Endothelial cell (in vitro differentiated cells): ENCODE measurements at regions not wholly inside any gene's neighbourhood (a gene's known extent, or its start where the extent isn't known, plus 50 kb on each side); places are given as distances from the start of the nearest gene placed in this dataset.

Experiments
- DNase-seq: peaks from one replicate; pipeline ENCODE4 v3.0.0; 2021; ENCODE audit warnings: low spot score
- H3K27ac Mint-ChIP-seq: one replicate; pipeline ENCODE4 v1.8.0; 2021; ENCODE audit warnings: mixed read lengths, inconsistent platforms; ENCODE audit not compliant: unreplicated experiment
- H3K27me3 Mint-ChIP-seq: one replicate; pipeline ENCODE4 v1.8.0; 2021; ENCODE audit warnings: mild to moderate bottlenecking, moderate library complexity, mixed read lengths, inconsistent platforms; ENCODE audit not compliant: unreplicated experiment
- H3K36me3 Mint-ChIP-seq: one replicate; pipeline ENCODE4 v1.8.0; 2021; ENCODE audit warnings: mild to moderate bottlenecking, low read depth, mixed read lengths, inconsistent platforms; ENCODE audit not compliant: unreplicated experiment
- H3K4me1 Mint-ChIP-seq: one replicate; pipeline ENCODE4 v1.8.0; 2021; ENCODE audit warnings: mild to moderate bottlenecking, mixed read lengths, inconsistent platforms; ENCODE audit not compliant: unreplicated experiment
- H3K4me3 Mint-ChIP-seq: one replicate; pipeline ENCODE4 v1.8.0; 2021; ENCODE audit warnings: mild to moderate bottlenecking, mixed read lengths, inconsistent platforms; ENCODE audit not compliant: unreplicated experiment
- H3K9me3 Mint-ChIP-seq: one replicate; pipeline ENCODE4 v1.8.0; 2021; ENCODE audit warnings: mixed read lengths, inconsistent platforms; ENCODE audit not compliant: unreplicated experiment
- CTCF ChIP-seq: fragments of 200-600 bp; sonication (generic); IDR thresholded peaks from one replicate; pipeline ENCODE4 v1.5.0; 2021; ENCODE audit warnings: antibody characterized with exemption; ENCODE audit not compliant: unreplicated experiment

- TF ChIP-seq CTCF: no peak
Observed at GRCh38 chr7:116310141-116310540, 99.8 kb downstream of the TES start.

DNA sequence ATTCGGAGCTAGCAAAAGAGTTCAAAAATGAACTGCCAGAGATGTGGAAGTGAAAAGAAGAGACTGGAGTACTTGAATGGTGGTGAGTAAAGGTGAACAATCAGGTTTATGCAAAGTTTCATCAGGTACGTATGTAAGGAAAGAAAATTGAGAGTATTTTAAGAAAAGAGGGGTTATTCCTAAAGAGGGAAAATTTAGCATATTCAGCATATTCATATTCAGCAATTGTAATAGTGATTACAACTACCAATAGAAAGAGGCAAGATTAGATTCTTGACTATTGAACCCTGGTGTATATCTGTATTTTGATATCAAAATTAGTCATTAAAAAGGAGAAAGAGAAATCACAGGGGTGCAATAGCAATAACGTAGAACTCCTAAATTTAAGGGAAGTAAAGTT lies 100.9 kb downstream of the TES start:
- Mint-ChIP-seq H3K27ac (no peak overlapping the region), H3K9me3 (no peaks in the 10 kb centered on the region), H3K36me3 (no peaks in the 10 kb centered on the region), H3K4me1 (no peaks in the 10 kb centered on the region), H3K4me3 (no peak overlapping the region), H3K27me3 (no peaks in the 10 kb centered on the region)
- no peak for DNase-seq
- no peak for TF ChIP-seq CTCF

More at GRCh38 chr7:116310141-116310540, 99.8 kb downstream of the TES start:
- no peaks in the 10 kb centered on the region for H3K27me3 Mint-ChIP-seq
- H3K36me3 Mint-ChIP-seq: no peaks in the 10 kb centered on the region
- DNase-seq: no peak
- H3K9me3 Mint-ChIP-seq: no peaks in the 10 kb centered on the region
- no peak overlapping the region for H3K27ac Mint-ChIP-seq
- H3K4me1 Mint-ChIP-seq: no peaks in the 10 kb centered on the region
- no peak overlapping the region for H3K4me3 Mint-ChIP-seq

GRCh38 chr7:116311816-116312471 lies 101.6 kb downstream of the TES start:
- H3K4me1 Mint-ChIP-seq: no peaks in the 10 kb centered on the region
- DNase-seq: no peak
- H3K27ac Mint-ChIP-seq: no peak overlapping the region
- H3K36me3 Mint-ChIP-seq: no peaks in the 10 kb centered on the region
- TF ChIP-seq CTCF: no peak
- H3K4me3 Mint-ChIP-seq: no peak overlapping the region
- no peaks in the 10 kb centered on the region for H3K27me3 Mint-ChIP-seq
- H3K9me3 Mint-ChIP-seq: no peaks in the 10 kb centered on the region

DNA sequence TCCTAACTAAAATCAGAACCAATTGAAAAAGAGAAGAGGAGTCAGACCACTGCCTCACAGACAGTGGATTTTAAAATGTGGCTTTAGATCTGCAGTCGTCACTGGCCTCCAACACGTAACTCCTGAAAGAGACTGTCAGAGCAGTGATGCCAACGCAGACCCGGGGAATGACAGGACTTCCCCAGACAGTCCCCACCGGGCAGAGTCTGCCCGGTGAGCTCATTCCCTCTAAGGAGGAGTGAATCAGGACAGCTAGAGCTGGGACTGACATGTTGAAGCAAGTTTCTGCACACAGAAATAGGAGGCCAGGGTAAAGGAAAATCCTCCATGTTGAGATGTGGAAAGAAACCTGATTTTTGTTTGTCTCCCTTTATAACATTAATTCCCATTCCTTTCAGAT lies 105.0 kb downstream of the TES start:
- H3K4me1 Mint-ChIP-seq: no peaks in the 10 kb centered on the region
- no peak for TF ChIP-seq CTCF
- no peak overlapping the region for H3K4me3 Mint-ChIP-seq
- no peaks in the 10 kb centered on the region for H3K36me3 Mint-ChIP-seq
- no peaks in the 10 kb centered on the region for H3K27me3 Mint-ChIP-seq
- no peak overlapping the region for H3K27ac Mint-ChIP-seq
- H3K9me3 Mint-ChIP-seq: no peaks in the 10 kb centered on the region
- no peak for DNase-seq

GRCh38 chr7:116315803-116316202 lies 105.5 kb downstream of the TES start:
- no peaks in the 10 kb centered on the region for H3K27me3 Mint-ChIP-seq
- H3K36me3 Mint-ChIP-seq: no peaks in the 10 kb centered on the region
- no peak for DNase-seq
- no peak overlapping the region for H3K4me3 Mint-ChIP-seq
- H3K9me3 Mint-ChIP-seq: no peaks in the 10 kb centered on the region
- H3K4me1 Mint-ChIP-seq: no peaks in the 10 kb centered on the region
- H3K27ac Mint-ChIP-seq: no peak overlapping the region
- no peak for TF ChIP-seq CTCF
